GM12878 (cell line): ENCODE measurements at regions not wholly inside any gene's neighbourhood (a gene's known extent, or its start where the extent isn't known, plus 50 kb on each side); places are given as distances from the start of the nearest gene placed in this dataset.

Source experiments
- ATAC-seq: fragments of 200-7000 bp; cut with Tn5 transposase; 3 replicates; pipeline ENCODE4 v1.9.1; 2020; ENCODE audit warnings: mild to moderate bottlenecking, moderate library complexity
- BruUV-seq: library from RNA; stranded (reverse); fragments of 400-500 nt; replicated peaks from 2 replicates; lab custom pipeline; 2021; lab: Mats Ljungman, UMichigan
- CTCF ChIA-PET: fragments of 300-600 bp; sonication (Branson Sonifier 250); formaldehyde crosslinking; extraction: SDS; loops from one replicate; lab custom pipeline; 2021; ENCODE audit warnings: inconsistent platforms; lab: Yijun Ruan, JAX
- POLR2A ChIA-PET: fragments of 350-600 bp; formaldehyde crosslinking; extraction: SDS; loops from one replicate; lab custom pipeline; 2021; ENCODE audit warnings: inconsistent platforms; lab: Charles Lee
- RAD21 ChIA-PET: fragments of 300-600 bp; sonication (Branson Sonifier 250); formaldehyde crosslinking; loops from one replicate; lab custom pipeline; 2023; ENCODE audit warnings: antibody characterized with exemption; ENCODE audit not compliant: unreplicated experiment; lab: Charles Lee
- SMC1A ChIA-PET: fragments of 300-600 bp; sonication (Branson Sonifier 250); formaldehyde crosslinking; loops from one replicate; lab custom pipeline; 2023; ENCODE audit not compliant: unreplicated experiment, uncharacterized antibody; lab: Charles Lee
- DNase-seq: peaks from one replicate; pipeline ENCODE4 v3.0.0-alpha.2; 2011; ENCODE audit warnings: low read depth, low spot score
- FAIRE-seq: peaks from 3 replicates; lab custom pipeline; 2011; peaks lifted over from hg19 to GRCh38; lab: Jason Lieb, UNC
- H2AFZ ChIP-seq: 2 replicates; pipeline ENCODE4 v1.6.0; 2011; ENCODE audit warnings: low read depth, low read length, control low read depth; ENCODE audit not compliant: control insufficient read depth
- H3K27ac ChIP-seq: 2 replicates; pipeline ENCODE4 v1.5.1; 2011; ENCODE audit warnings: control low read depth; ENCODE audit not compliant: control insufficient read depth, insufficient read depth
- H3K27me3 ChIP-seq, 2 experiments: replicated peaks in 1 of 2; 2 replicates each; pipeline versions ENCODE4 v1.6.0 to v1.6.1; 2011; ENCODE audit warnings: low read length in 1 of 2; ENCODE audit not compliant: control insufficient read depth in 2 of 2, insufficient read depth in 2 of 2
- H3K36me3 ChIP-seq, 2 experiments: 2 replicates each; pipeline ENCODE4 v1.5.1; 2011; ENCODE audit warnings: low read length in 1 of 2; ENCODE audit not compliant: control insufficient read depth in 2 of 2, insufficient read depth in 2 of 2
- H3K4me1 ChIP-seq: 2 replicates; pipeline ENCODE4 v1.6.1; 2011; ENCODE audit warnings: mild to moderate bottlenecking, low read length, moderate library complexity, mixed read lengths; ENCODE audit not compliant: control insufficient read depth, insufficient read depth
- H3K4me2 ChIP-seq: 2 replicates; pipeline ENCODE4 v1.6.0; 2011; ENCODE audit warnings: control low read depth; ENCODE audit not compliant: control insufficient read depth, insufficient read depth
- H3K4me3 ChIP-seq: fragments of 200-600 bp; sonication (generic); 2 replicates; pipeline ENCODE4 v1.5.1; 2016
- H3K79me2 ChIP-seq: 2 replicates; pipeline ENCODE4 v1.6.0; 2011; ENCODE audit warnings: low read length; ENCODE audit not compliant: control insufficient read depth, insufficient read depth
- H3K9ac ChIP-seq: 2 replicates; pipeline ENCODE4 v1.8.0; 2011; ENCODE audit warnings: low read length, control low read depth, mixed read lengths; ENCODE audit not compliant: control insufficient read depth, insufficient read depth
- H3K9me3 ChIP-seq: replicated peaks from 3 replicates; pipeline ENCODE4 v1.5.1; 2011; ENCODE audit warnings: mild to moderate bottlenecking, low read length; ENCODE audit not compliant: control insufficient read depth, insufficient read depth
- H4K20me1 ChIP-seq: 2 replicates; pipeline ENCODE4 v1.6.0; 2011; ENCODE audit not compliant: control insufficient read depth, insufficient read depth
- CBX5 ChIP-seq: sonication (generic); IDR thresholded peaks from 2 replicates; pipeline ENCODE4 v1.6.1; 2016; ENCODE audit warnings: low read depth, moderate library complexity, mild to moderate bottlenecking, inconsistent platforms
- CEBPZ ChIP-seq: fragments of 150-350 bp; IDR thresholded peaks from 2 replicates; pipeline ENCODE4 v1.6.1; 2016; ENCODE audit warnings: low read depth, low read length
- CREM ChIP-seq: IDR thresholded peaks from 2 replicates; pipeline ENCODE4 v1.6.1; 2014; ENCODE audit warnings: antibody characterized with exemption, low read depth
- CTCF ChIP-seq, 3 experiments: IDR thresholded peaks in 2 of 3; conservative IDR thresholded peaks in 1 of 3; 2 replicates each; pipeline ENCODE4 v1.5.1; 2011; ENCODE audit warnings: low read depth in 3 of 3, low read length in 3 of 3, mild to moderate bottlenecking in 3 of 3, control low read depth in 2 of 3, moderate library complexity in 2 of 3, inconsistent platforms in 1 of 3, mixed read lengths in 1 of 3; ENCODE audit not compliant: control insufficient read depth in 2 of 3, insufficient read depth in 1 of 3; ENCODE audit errors: extremely low read depth in 1 of 3
- FOXM1 ChIP-seq: IDR thresholded peaks from 2 replicates; pipeline ENCODE4 v1.6.1; 2012; ENCODE audit warnings: low read depth, mild to moderate bottlenecking, inconsistent platforms, low read length, moderate library complexity
- HCFC1 ChIP-seq: fragments of 150-350 bp; IDR thresholded peaks from 2 replicates; pipeline ENCODE4 v1.6.1; 2014; ENCODE audit warnings: low read length
- IKZF2 ChIP-seq, 2 experiments: fragments of 450-650 bp; IDR thresholded peaks; 2 replicates each; pipeline ENCODE4 v1.6.1; 2017; ENCODE audit warnings: mild to moderate bottlenecking in 2 of 2, moderate library complexity in 2 of 2
- IRF3 ChIP-seq: fragments of 450-650 bp; IDR thresholded peaks from 2 replicates; pipeline ENCODE4 v1.6.1; 2014; ENCODE audit warnings: mild to moderate bottlenecking
- IRF5 ChIP-seq: fragments of 450-650 bp; IDR thresholded peaks from 2 replicates; pipeline ENCODE4 v1.6.1; 2017; ENCODE audit warnings: borderline replicate concordance
- JUND ChIP-seq: IDR thresholded peaks from 2 replicates; pipeline ENCODE4 v1.6.1; 2012; ENCODE audit warnings: low read depth, mild to moderate bottlenecking, low read length, improper control_type of control experiment, moderate library complexity
- MTA3 ChIP-seq: IDR thresholded peaks from 2 replicates; pipeline ENCODE4 v1.6.1; 2012; ENCODE audit warnings: low read length, inconsistent platforms, borderline replicate concordance
- PAX8 ChIP-seq: fragments of 450-650 bp; IDR thresholded peaks from 2 replicates; pipeline ENCODE4 v1.6.1; 2017; ENCODE audit warnings: mild to moderate bottlenecking, moderate library complexity
- SIN3A ChIP-seq: IDR thresholded peaks from 2 replicates; pipeline ENCODE4 v1.6.1; 2012; ENCODE audit warnings: low read depth, low read length, improper control_type of control experiment
- STAT1 ChIP-seq: fragments of 450-650 bp; conservative IDR thresholded peaks from 2 replicates; pipeline ENCODE4 v1.6.1; 2014; ENCODE audit warnings: antibody characterized with exemption, mild to moderate bottlenecking
- STAT3 ChIP-seq: IDR thresholded peaks from 2 replicates; pipeline ENCODE4 v1.6.1; 2011; ENCODE audit warnings: low read depth, low read length, improper control_type of control experiment
- TARDBP ChIP-seq: IDR thresholded peaks from 2 replicates; pipeline ENCODE4 v1.6.1; 2016; ENCODE audit warnings: borderline replicate concordance
- TBL1XR1 ChIP-seq: IDR thresholded peaks from 2 replicates; pipeline ENCODE4 v1.6.1; 2012; ENCODE audit warnings: low read depth, low read length, improper control_type of control experiment
- YY1 ChIP-seq: IDR thresholded peaks from 2 replicates; pipeline ENCODE4 v1.6.1; 2011; ENCODE audit warnings: low read depth, mild to moderate bottlenecking, low read length
- ZSCAN29 ChIP-seq: fragments of 450-650 bp; IDR thresholded peaks from 2 replicates; pipeline ENCODE4 v1.6.1; 2017; ENCODE audit warnings: mild to moderate bottlenecking, moderate library complexity
- WGBS: methylation state at CpG from one replicate; pipeline ENCODE4 v1.1.6; 2016; ENCODE audit warnings: low lambda C conversion rate; ENCODE audit not compliant: insufficient replicate concordance, insufficient coverage; ENCODE audit errors: missing lambda C conversion rate; 5-methylcytosine and 5-hydroxymethylcytosine counted together
- in situ Hi-C: fragments of 300-500 bp; cut with MboI; formaldehyde crosslinking; loops from 9 replicates; pipeline ENCODE4 v1.14.3; 2018; ENCODE audit warnings: mixed read lengths
- intact Hi-C: fragments of 100-400 bp; cut with micrococcal nuclease; formaldehyde crosslinking; loops from one replicate; pipeline ENCODE4 v1.14.2; 2022; ENCODE audit not compliant: unreplicated experiment

- TF ChIP-seq HCFC1 (no peak), CEBPZ (no peak), IRF3 (no peak), IKZF2 (IDR thresholded peaks at IDR 0.05) (no peak), JUND (no peak), YY1 (no peak)
Measured at GRCh38 chr2:140154271-140154670, 1374.1 kb upstream of the NXPH2 start (continued).

GRCh38 chr2:140144611-140145010, 1364.4 kb upstream of the NXPH2 start:
- Histone ChIP-seq H3K9ac (no peak overlapping the region), H4K20me1 (no peaks in the 10 kb centered on the region), H3K4me3 (no peak overlapping the region), H3K27me3 (no peaks in the 10 kb centered on the region), H3K79me2 (no peaks in the 10 kb centered on the region), H3K27ac (no peak overlapping the region), H3K4me2 (no peak overlapping the region), H3K9me3 (no peaks in the 10 kb centered on the region), H2AFZ (no peak overlapping the region), H3K4me1 (no peaks in the 10 kb centered on the region), H3K36me3 (no peaks in the 10 kb centered on the region)
- ChIA-PET CTCF (no interaction called here), SMC1A (no interaction called here), RAD21 (no interaction called here), POLR2A (no interaction called here)
- BruUV-seq, result no TSS peak
- in situ Hi-C loops (no loop called here), intact Hi-C loops (no loop called here)
- whole genome bisulfite sequencing, result 0% methylated on average over 2 of the region's 2 CpGs
- no peak for ATAC-seq
- no peak for DNase-seq
- no peak for FAIRE-seq
- TF ChIP-seq TBL1XR1 (no peak), SIN3A (no peak), IRF5 (no peak), CTCF (IDR thresholded peaks at IDR 0.05 in 2 of 3, conservative IDR thresholded peaks at IDR 0.05 in 1 of 3; ENCODE audit: control insufficient read depth in 2 of 3, extremely low read depth in 1 of 3, insufficient read depth in 1 of 3, low read depth in 3 of 3, low read length in 3 of 3) (no peak), CREM (no peak), STAT1 (no peak), CBX5 (no peak), STAT3 (no peak), ZSCAN29 (no peak), MTA3 (no peak), FOXM1 (no peak), PAX8 (no peak), TARDBP (no peak)
